MM.1S (cell line): ENCODE measurements at regions not wholly inside any gene's neighbourhood (a gene's known extent, or its start where the extent isn't known, plus 50 kb on each side); places are given as distances from the start of the nearest gene placed in this dataset.

ENCODE experiments used
- DNase-seq: peaks from one replicate; pipeline ENCODE4 v3.0.0-alpha.2; 2015
- H2AFZ ChIP-seq: fragments of 300-600 bp; sonication (generic); 2 replicates; pipeline ENCODE4 v1.6.0; 2016; ENCODE audit warnings: antibody characterized with exemption, low read length
- H3F3A ChIP-seq: fragments of 300-600 bp; sonication (generic); 2 replicates; pipeline ENCODE4 v1.6.1; 2016; ENCODE audit warnings: mild to moderate bottlenecking, antibody characterized with exemption, low read length, moderate library complexity, mixed read lengths; ENCODE audit not compliant: insufficient read depth
- H3K27ac ChIP-seq: fragments of 300-600 bp; sonication (generic); 2 replicates; pipeline ENCODE4 v1.5.1; 2016; ENCODE audit warnings: mild to moderate bottlenecking, low read length
- H3K27me3 ChIP-seq: fragments of 300-600 bp; sonication (generic); replicated peaks from 2 replicates; pipeline ENCODE4 v1.6.0; 2016; ENCODE audit warnings: low read length; ENCODE audit not compliant: insufficient read depth
- H3K36me3 ChIP-seq: fragments of 300-600 bp; sonication (generic); replicated peaks from 2 replicates; pipeline ENCODE4 v1.6.1; 2016; ENCODE audit warnings: mild to moderate bottlenecking, low read length, mixed read lengths; ENCODE audit not compliant: insufficient read depth
- H3K4me1 ChIP-seq: fragments of 300-600 bp; sonication (generic); 2 replicates; pipeline ENCODE4 v1.6.1; 2016; ENCODE audit warnings: low read length, mixed read lengths
- H3K4me2 ChIP-seq: fragments of 300-600 bp; sonication (generic); 2 replicates; pipeline ENCODE4 v1.6.0; 2016; ENCODE audit warnings: low read depth, low read length
- H3K4me3 ChIP-seq: fragments of 300-600 bp; sonication (generic); 2 replicates; pipeline ENCODE4 v1.5.1; 2016; ENCODE audit warnings: low read length, mixed read lengths
- H3K79me2 ChIP-seq: fragments of 300-600 bp; sonication (generic); 2 replicates; pipeline ENCODE4 v1.6.1; 2016; ENCODE audit warnings: mixed run types, low read length, mixed read lengths
- H3K9ac ChIP-seq: fragments of 300-600 bp; sonication (generic); 2 replicates; pipeline ENCODE4 v1.6.1; 2016; ENCODE audit warnings: low read length, mixed read lengths
- H3K9me2 ChIP-seq: fragments of 300-600 bp; sonication (generic); replicated peaks from 2 replicates; pipeline ENCODE4 v1.6.1; 2016; ENCODE audit warnings: mild to moderate bottlenecking, low read length, mixed read lengths; ENCODE audit not compliant: insufficient read depth
- H3K9me3 ChIP-seq: fragments of 300-600 bp; sonication (generic); replicated peaks from 2 replicates; pipeline ENCODE4 v1.6.1; 2016; ENCODE audit warnings: mild to moderate bottlenecking, low read length, mixed read lengths; ENCODE audit not compliant: insufficient read depth
- H4K20me1 ChIP-seq: fragments of 300-600 bp; sonication (generic); 2 replicates; pipeline ENCODE4 v1.6.1; 2016; ENCODE audit warnings: mild to moderate bottlenecking, low read length, moderate library complexity, mixed read lengths; ENCODE audit not compliant: insufficient read depth
- CTCF ChIP-seq: fragments of 300-600 bp; sonication (generic); IDR thresholded peaks from 2 replicates; pipeline ENCODE4 v1.5.1; 2016; ENCODE audit warnings: antibody characterized with exemption, low read length, mixed read lengths
- EZH2 ChIP-seq: fragments of 300-600 bp; sonication (generic); optimal IDR thresholded peaks from 2 replicates; pipeline ENCODE3; 2017; ENCODE audit warnings: low read depth, mild to moderate bottlenecking, antibody characterized with exemption, low read length, mixed read lengths
- EZH2phosphoT487 ChIP-seq: fragments of 300-600 bp; sonication (generic); IDR thresholded peaks from 2 replicates; pipeline ENCODE4 v1.6.1; 2018; ENCODE audit warnings: antibody characterized with exemption, low read length

- H3K4me1 ChIP-seq = no peaks in the 10 kb centered on the region
- no peaks in the 10 kb centered on the region for H3F3A ChIP-seq
- no peaks in the 10 kb centered on the region for H4K20me1 ChIP-seq
- no peak overlapping the region for H3K27ac ChIP-seq
- H3K27me3 ChIP-seq = no peaks in the 10 kb centered on the region
- no peak overlapping the region for H2AFZ ChIP-seq
- no peaks in the 10 kb centered on the region for H3K9me3 ChIP-seq
- no peaks in the 10 kb centered on the region for H3K36me3 ChIP-seq
- no peaks in the 10 kb centered on the region for H3K79me2 ChIP-seq
- no peak overlapping the region for H3K4me3 ChIP-seq
- no peak overlapping the region for H3K4me2 ChIP-seq
- no peak for DNase-seq
- no peaks in the 10 kb centered on the region for H3K9me2 ChIP-seq
- no peak for TF ChIP-seq CTCF
- no peak for TF ChIP-seq EZH2
- no peak for TF ChIP-seq EZH2phosphoT487
- no peak overlapping the region for H3K9ac ChIP-seq
Measured at GRCh38 chr11:127902382-127902781, 685.0 kb downstream of the ETS1 start.

- Histone ChIP-seq H3K9me2 (no peaks in the 10 kb centered on the region), H3K4me2 (no peak overlapping the region), H3K36me3 (no peaks in the 10 kb centered on the region), H2AFZ (no peak overlapping the region), H3K27me3 (no peaks in the 10 kb centered on the region), H3K79me2 (no peaks in the 10 kb centered on the region), H3K9me3 (no peaks in the 10 kb centered on the region), H3K4me1 (no peaks in the 10 kb centered on the region), H3K27ac (no peak overlapping the region), H3F3A (no peaks in the 10 kb centered on the region), H4K20me1 (no peaks in the 10 kb centered on the region), H3K4me3 (no peak overlapping the region), H3K9ac (no peak overlapping the region)
- TF ChIP-seq EZH2phosphoT487 (no peak), EZH2 (no peak), CTCF (no peak)
- DNase-seq = no peak
Measured at GRCh38 chr11:127898422-127899365, 688.7 kb downstream of the ETS1 start.

GRCh38 chr11:127895776-127896175 lies 691.6 kb downstream of the ETS1 start:
- no peak overlapping the region for H3K9ac ChIP-seq
- no peaks in the 10 kb centered on the region for H3K4me1 ChIP-seq
- no peaks in the 10 kb centered on the region for H3K9me3 ChIP-seq
- TF ChIP-seq EZH2phosphoT487 (no peak), CTCF (no peak), EZH2 (no peak)
- no peaks in the 10 kb centered on the region for H3K36me3 ChIP-seq
- no peaks in the 10 kb centered on the region for H3K9me2 ChIP-seq
- no peak overlapping the region for H2AFZ ChIP-seq
- H3K27me3 ChIP-seq = no peaks in the 10 kb centered on the region
- H3K4me2 ChIP-seq = no peak overlapping the region
- no peak for DNase-seq
- H3K4me3 ChIP-seq = no peak overlapping the region
- H3K79me2 ChIP-seq = no peaks in the 10 kb centered on the region
- H3K27ac ChIP-seq = no peak overlapping the region
- H4K20me1 ChIP-seq = no peaks in the 10 kb centered on the region
- no peaks in the 10 kb centered on the region for H3F3A ChIP-seq
